Naive thymus-derived CD4-positive, alpha-beta T cell (primary cell): ENCODE measurements at regions not wholly inside any gene's neighbourhood (a gene's known extent, or its start where the extent isn't known, plus 50 kb on each side); places are given as distances from the start of the nearest gene placed in this dataset.
"Not testable (repeated sequence)": the region's sequence is repeated elsewhere in the genome, so short reads cannot be mapped to it uniquely, and the experiment has no call there.

Source experiments
- ATAC-seq: fragments of 150-1000 bp; cut with Tn5 transposase; 2 replicates; pipeline ENCODE4 v1.10.0; 2021; ENCODE audit warnings: mild to moderate bottlenecking, moderate library complexity
- CTCF ChIA-PET: fragments of 350-600 bp; sonication (Branson Sonifier 250); formaldehyde crosslinking; loops from one replicate; lab custom pipeline; 2021; ENCODE audit warnings: antibody characterized with exemption; lab: Charles Lee
- POLR2A ChIA-PET: fragments of 350-600 bp; sonication (Branson Sonifier 250); formaldehyde crosslinking; loops from one replicate; lab custom pipeline; 2021; ENCODE audit warnings: antibody characterized with exemption, inconsistent platforms; lab: Charles Lee
- DNase-seq, 9 donors: peaks; one replicate each; pipeline versions ENCODE4 v3.0.0 to v3.0.0-alpha.2; 2020 to 2022; ENCODE audit warnings: mixed read lengths in 1 of 9
- H3K27ac ChIP-seq: one replicate; pipeline ENCODE4 v1.7.0; 2013; ENCODE audit warnings: mild to moderate bottlenecking, low read depth, low read length, moderate library complexity
- H3K27me3 ChIP-seq, 2 donors: one replicate each; pipeline ENCODE4 v1.7.0; 2013; ENCODE audit warnings: low read length in 2 of 2, mild to moderate bottlenecking in 2 of 2, moderate library complexity in 2 of 2; ENCODE audit not compliant: control insufficient read depth in 2 of 2, insufficient read depth in 2 of 2
- H3K36me3 ChIP-seq, 3 experiments: 1 replicate in 2 of 3; 2 replicates in 1 of 3; pipeline ENCODE4 v1.7.0; 2013; ENCODE audit warnings: low read length in 3 of 3, mild to moderate bottlenecking in 3 of 3, moderate library complexity in 1 of 3; ENCODE audit not compliant: insufficient read depth in 3 of 3, control insufficient read depth in 2 of 3
- H3K4me1 ChIP-seq, 2 donors: one replicate each; pipeline ENCODE4 v1.7.0; 2013; ENCODE audit warnings: low read length in 2 of 2, mild to moderate bottlenecking in 2 of 2, moderate library complexity in 1 of 2; ENCODE audit not compliant: control insufficient read depth in 2 of 2, insufficient read depth in 2 of 2
- H3K4me3 ChIP-seq: 2 replicates; pipeline ENCODE4 v1.7.0; 2013; ENCODE audit warnings: mild to moderate bottlenecking, low read length
- H3K9me3 ChIP-seq, 3 experiments: 1 replicate in 2 of 3; 2 replicates in 1 of 3; pipeline ENCODE4 v1.7.0; 2013; ENCODE audit warnings: low read length in 3 of 3; ENCODE audit not compliant: control insufficient read depth in 2 of 3
- H3K27ac Mint-ChIP-seq, 9 donors: one replicate each; pipeline ENCODE4 v1.8.0; 2020 to 2022; ENCODE audit warnings: mixed read lengths in 9 of 9, mild to moderate bottlenecking in 8 of 9, moderate library complexity in 5 of 9, inconsistent platforms in 2 of 9
- H3K27me3 Mint-ChIP-seq, 5 donors: one replicate each; pipeline ENCODE4 v1.8.0; 2021 to 2022; ENCODE audit warnings: mixed read lengths in 5 of 5, mild to moderate bottlenecking in 1 of 5
- H3K36me3 Mint-ChIP-seq, 5 donors: one replicate each; pipeline ENCODE4 v1.8.0; 2020 to 2022; ENCODE audit warnings: mixed read lengths in 5 of 5, mild to moderate bottlenecking in 3 of 5, inconsistent platforms in 1 of 5
- H3K4me1 Mint-ChIP-seq, 7 donors: one replicate each; pipeline ENCODE4 v1.8.0; 2020 to 2022; ENCODE audit warnings: mixed read lengths in 7 of 7, mild to moderate bottlenecking in 3 of 7, inconsistent platforms in 1 of 7
- H3K4me3 Mint-ChIP-seq, 10 donors: one replicate each; pipeline ENCODE4 v1.8.0; 2020 to 2022; ENCODE audit warnings: mild to moderate bottlenecking in 10 of 10, mixed read lengths in 10 of 10, moderate library complexity in 6 of 10, inconsistent platforms in 2 of 10
- H3K9me3 Mint-ChIP-seq, 11 donors: one replicate each; pipeline ENCODE4 v1.8.0; 2020 to 2022; ENCODE audit warnings: mixed read lengths in 11 of 11, mild to moderate bottlenecking in 4 of 11, inconsistent platforms in 1 of 11, moderate library complexity in 1 of 11
- intact Hi-C, 2 donors: fragments of 100-400 bp; cut with micrococcal nuclease; formaldehyde crosslinking; loops; one replicate each; pipeline ENCODE4 v1.15.1; 2023

GRCh38 chr10:9172276-9172675, 1117.8 kb downstream of the GATA3 start:
- POLR2A ChIA-PET, result no interaction called here
- peaks cover 5 to 22% (median 14%) of the 10 kb centered on the region in 7 donors for H3K4me1 Mint-ChIP-seq
- H3K9me3 Mint-ChIP-seq, result peaks cover 0 to 11% (median 0%) of the 10 kb centered on the region in 11 donors
- peaks cover 0 to 4% (median 0%) of the 10 kb centered on the region in 5 donors for H3K27me3 Mint-ChIP-seq
- Histone ChIP-seq H3K4me3 (no peak overlapping the region), H3K36me3 (no peaks in the 10 kb centered on the region), H3K27ac (no peak overlapping the region), H3K9me3 (no peaks in the 10 kb centered on the region), H3K4me1 (no peaks in the 10 kb centered on the region), H3K27me3 (no peaks in the 10 kb centered on the region)
- no peak overlapping the region for H3K4me3 Mint-ChIP-seq
- no peak overlapping the region for H3K27ac Mint-ChIP-seq
- DNase-seq (no peak), ATAC-seq (no peak)
- CTCF ChIA-PET, result no interaction called here
- no peaks in the 10 kb centered on the region for H3K36me3 Mint-ChIP-seq
- intact Hi-C loops, result no loop called here

- H3K9me3 Mint-ChIP-seq, result peaks cover 0 to 11% (median 0%) of the 10 kb centered on the region in 11 donors
- H3K27ac Mint-ChIP-seq, result peak overlapping the region in 4 of 9 donors; percentile 5 to 73 (median 48)
- no peaks in the 10 kb centered on the region for H3K4me1 ChIP-seq
- no peaks in the 10 kb centered on the region for H3K27me3 ChIP-seq
- CTCF ChIA-PET, result no interaction called here
- H3K36me3 Mint-ChIP-seq, result no peaks in the 10 kb centered on the region
- H3K36me3 ChIP-seq, result no peaks in the 10 kb centered on the region
- intact Hi-C loops, result no loop called here
- no peaks in the 10 kb centered on the region for H3K9me3 ChIP-seq
- POLR2A ChIA-PET, result no interaction called here
- H3K4me3 Mint-ChIP-seq, result peak overlapping the region in 1 of 10 donors; percentile 56
- no peak overlapping the region for H3K27ac ChIP-seq
- peak in 5 of 9 donors; percentile 3 to 16 (median 13) for DNase-seq
- no peak overlapping the region for H3K4me3 ChIP-seq
- peak; percentile 27 for ATAC-seq
- H3K27me3 Mint-ChIP-seq, result peaks cover 0 to 7% (median 0%) of the 10 kb centered on the region in 5 donors
- peaks cover 3 to 16% (median 12%) of the 10 kb centered on the region in 7 donors for H3K4me1 Mint-ChIP-seq
These were observed 1120.7 kb downstream of the GATA3 start for GRCh38 chr10:9175200-9175599.

- DNase-seq, H3K27me3 ChIP-seq, H3K27ac ChIP-seq, H3K27me3 Mint-ChIP-seq, intact Hi-C loops, CTCF ChIA-PET, H3K9me3 ChIP-seq, ATAC-seq, H3K4me3 Mint-ChIP-seq, H3K4me1 ChIP-seq, H3K36me3 ChIP-seq, H3K27ac Mint-ChIP-seq, POLR2A ChIA-PET, H3K4me1 Mint-ChIP-seq, H3K9me3 Mint-ChIP-seq, H3K4me3 ChIP-seq, H3K36me3 Mint-ChIP-seq: not testable (repeated sequence)
These were observed 1128.9 kb downstream of the GATA3 start for GRCh38 chr10:9183197-9183880.

GRCh38 chr10:9188022-9188810, 1133.7 kb downstream of the GATA3 start:
- no peaks in the 10 kb centered on the region for H3K9me3 ChIP-seq
- CTCF ChIA-PET, result interaction anchor here (1.5 kb wide), 1 partner anchor 21 kb away, joined by 4 read pairs; no protein-coding TSS in a partner anchor
- Mint-ChIP-seq H3K27me3 (peaks cover 0 to 12% (median 0%) of the 10 kb centered on the region in 5 donors), H3K36me3 (no peaks in the 10 kb centered on the region), H3K4me3 (peak overlapping the region in 1 of 10 donors; percentile 41), H3K27ac (peak overlapping the region in 1 of 9 donors; percentile 13), H3K4me1 (peaks cover 0 to 19% (median 13%) of the 10 kb centered on the region in 7 donors), H3K9me3 (no peaks in the 10 kb centered on the region)
- no peak for ATAC-seq
- H3K27me3 ChIP-seq, result no peaks in the 10 kb centered on the region
- no peaks in the 10 kb centered on the region for H3K4me1 ChIP-seq
- no peak overlapping the region for H3K27ac ChIP-seq
- H3K4me3 ChIP-seq, result no peak overlapping the region
- no peaks in the 10 kb centered on the region for H3K36me3 ChIP-seq
- no peak for DNase-seq
- intact Hi-C loops, result no loop called here
- POLR2A ChIA-PET, result no interaction called here

GRCh38 chr10:9189448-9189847, 1135.0 kb downstream of the GATA3 start:
- ATAC-seq, result no peak
- peak overlapping the region in 2 of 9 donors; percentile 12 to 24 for H3K27ac Mint-ChIP-seq
- intact Hi-C loops, result no loop called here
- H3K4me1 Mint-ChIP-seq, result peaks cover 0 to 19% (median 13%) of the 10 kb centered on the region in 7 donors
- peaks cover 0 to 12% (median 0%) of the 10 kb centered on the region in 5 donors for H3K27me3 Mint-ChIP-seq
- no peaks in the 10 kb centered on the region for H3K9me3 ChIP-seq
- H3K4me1 ChIP-seq, result no peaks in the 10 kb centered on the region
- no peaks in the 10 kb centered on the region for H3K27me3 ChIP-seq
- peak overlapping the region in 2 of 10 donors; percentile 3 to 24 for H3K4me3 Mint-ChIP-seq
- ChIA-PET POLR2A (no interaction called here), CTCF (interaction anchor here (0.6 to 1.5 kb wide), 4 partner anchors 19 to 1129 kb away, joined by 3 to 4 read pairs (median 3); no protein-coding TSS in a partner anchor)
- no peaks in the 10 kb centered on the region for H3K36me3 Mint-ChIP-seq
- H3K36me3 ChIP-seq, result no peaks in the 10 kb centered on the region
- H3K4me3 ChIP-seq, result no peak overlapping the region
- DNase-seq, result peak in 5 of 9 donors; percentile 5 to 32 (median 22)
- H3K9me3 Mint-ChIP-seq, result no peaks in the 10 kb centered on the region
- no peak overlapping the region for H3K27ac ChIP-seq

GRCh38 chr10:9193120-9193519, 1138.6 kb downstream of the GATA3 start:
- peaks cover 0 to 20% (median 14%) of the 10 kb centered on the region in 5 donors for H3K27me3 Mint-ChIP-seq
- no peaks in the 10 kb centered on the region for H3K27me3 ChIP-seq
- ATAC-seq (no peak), DNase-seq (no peak)
- H3K4me3 Mint-ChIP-seq, result no peak overlapping the region
- H3K36me3 Mint-ChIP-seq, result no peaks in the 10 kb centered on the region
- no peak overlapping the region for H3K27ac ChIP-seq
- H3K9me3 ChIP-seq, result no peaks in the 10 kb centered on the region
- intact Hi-C loops, result loop anchor here in 1 of 2 donors (5.0 kb wide), 1 partner anchor 96 kb away; no protein-coding TSS in a partner anchor
- no peak overlapping the region for H3K4me3 ChIP-seq
- ChIA-PET CTCF (no interaction called here), POLR2A (no interaction called here)
- H3K27ac Mint-ChIP-seq, result no peak overlapping the region
- peaks cover 0 to 19% (median 13%) of the 10 kb centered on the region in 7 donors for H3K4me1 Mint-ChIP-seq
- H3K4me1 ChIP-seq, result no peaks in the 10 kb centered on the region
- H3K9me3 Mint-ChIP-seq, result no peaks in the 10 kb centered on the region
- H3K36me3 ChIP-seq, result no peaks in the 10 kb centered on the region
